ENCODE measurements at regions not wholly inside any gene's neighbourhood (a gene's known extent, or its start where the extent isn't known, plus 50 kb on each side); places are given as distances from the start of the nearest gene placed in this dataset.

DNA sequence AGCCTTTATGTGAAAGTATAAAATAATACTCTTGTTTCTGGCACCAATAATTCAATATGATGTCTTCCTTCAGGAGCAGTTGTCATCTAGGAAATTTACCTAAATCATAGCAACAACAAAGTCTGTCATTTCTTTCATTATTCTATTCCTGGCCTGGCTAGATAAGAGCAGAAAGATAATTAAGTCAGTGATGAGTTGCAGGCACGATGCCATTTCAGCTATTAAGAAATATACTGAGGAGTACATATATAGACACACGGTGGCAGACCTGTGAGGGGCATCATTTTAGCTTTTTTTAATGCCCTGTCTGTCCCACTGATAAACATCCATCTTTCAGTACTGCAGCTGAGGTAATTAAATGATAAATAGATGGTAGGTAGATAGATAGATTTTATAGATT, 756.1 kb upstream of the EPHA7 start:
- TF ChIP-seq, protein P1, sequence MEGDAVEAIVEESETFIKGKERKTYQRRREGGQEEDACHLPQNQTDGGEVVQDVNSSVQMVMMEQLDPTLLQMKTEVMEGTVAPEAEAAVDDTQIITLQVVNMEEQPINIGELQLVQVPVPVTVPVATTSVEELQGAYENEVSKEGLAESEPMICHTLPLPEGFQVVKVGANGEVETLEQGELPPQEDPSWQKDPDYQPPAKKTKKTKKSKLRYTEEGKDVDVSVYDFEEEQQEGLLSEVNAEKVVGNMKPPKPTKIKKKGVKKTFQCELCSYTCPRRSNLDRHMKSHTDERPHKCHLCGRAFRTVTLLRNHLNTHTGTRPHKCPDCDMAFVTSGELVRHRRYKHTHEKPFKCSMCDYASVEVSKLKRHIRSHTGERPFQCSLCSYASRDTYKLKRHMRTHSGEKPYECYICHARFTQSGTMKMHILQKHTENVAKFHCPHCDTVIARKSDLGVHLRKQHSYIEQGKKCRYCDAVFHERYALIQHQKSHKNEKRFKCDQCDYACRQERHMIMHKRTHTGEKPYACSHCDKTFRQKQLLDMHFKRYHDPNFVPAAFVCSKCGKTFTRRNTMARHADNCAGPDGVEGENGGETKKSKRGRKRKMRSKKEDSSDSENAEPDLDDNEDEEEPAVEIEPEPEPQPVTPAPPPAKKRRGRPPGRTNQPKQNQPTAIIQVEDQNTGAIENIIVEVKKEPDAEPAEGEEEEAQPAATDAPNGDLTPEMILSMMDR (IDR thresholded peaks at IDR 0.05) = no peak
- TF ChIP-seq ZC3H11A (IDR thresholded peaks at IDR 0.05) (no peak), EHMT2 (IDR thresholded peaks at IDR 0.05; ENCODE audit: low read depth) (no peak), POLR2A (IDR thresholded peaks at IDR 0.05; ENCODE audit: low read length) (no peak), RAD21 (conservative IDR thresholded peaks at IDR 0.05 in 1 of 2, IDR thresholded peaks at IDR 0.05 in 1 of 2) (no peak), POLR2AphosphoS2 (conservative IDR thresholded peaks at IDR 0.05; ENCODE audit: low read length) (no peak), FOSL2 (IDR thresholded peaks at IDR 0.05) (no peak), FOSL2 (CRISPR knock-in tag; IDR thresholded peaks at IDR 0.05) (no peak), HOXB5 (CRISPR knock-in tag; IDR thresholded peaks at IDR 0.05) (no peak), TP53 (CRISPR knock-in tag; IDR thresholded peaks at IDR 0.05) (no peak), CHD2 (IDR thresholded peaks at IDR 0.05; ENCODE audit: low read length, partially characterized antibody) (no peak)
- TF ChIP-seq, protein P2, sequence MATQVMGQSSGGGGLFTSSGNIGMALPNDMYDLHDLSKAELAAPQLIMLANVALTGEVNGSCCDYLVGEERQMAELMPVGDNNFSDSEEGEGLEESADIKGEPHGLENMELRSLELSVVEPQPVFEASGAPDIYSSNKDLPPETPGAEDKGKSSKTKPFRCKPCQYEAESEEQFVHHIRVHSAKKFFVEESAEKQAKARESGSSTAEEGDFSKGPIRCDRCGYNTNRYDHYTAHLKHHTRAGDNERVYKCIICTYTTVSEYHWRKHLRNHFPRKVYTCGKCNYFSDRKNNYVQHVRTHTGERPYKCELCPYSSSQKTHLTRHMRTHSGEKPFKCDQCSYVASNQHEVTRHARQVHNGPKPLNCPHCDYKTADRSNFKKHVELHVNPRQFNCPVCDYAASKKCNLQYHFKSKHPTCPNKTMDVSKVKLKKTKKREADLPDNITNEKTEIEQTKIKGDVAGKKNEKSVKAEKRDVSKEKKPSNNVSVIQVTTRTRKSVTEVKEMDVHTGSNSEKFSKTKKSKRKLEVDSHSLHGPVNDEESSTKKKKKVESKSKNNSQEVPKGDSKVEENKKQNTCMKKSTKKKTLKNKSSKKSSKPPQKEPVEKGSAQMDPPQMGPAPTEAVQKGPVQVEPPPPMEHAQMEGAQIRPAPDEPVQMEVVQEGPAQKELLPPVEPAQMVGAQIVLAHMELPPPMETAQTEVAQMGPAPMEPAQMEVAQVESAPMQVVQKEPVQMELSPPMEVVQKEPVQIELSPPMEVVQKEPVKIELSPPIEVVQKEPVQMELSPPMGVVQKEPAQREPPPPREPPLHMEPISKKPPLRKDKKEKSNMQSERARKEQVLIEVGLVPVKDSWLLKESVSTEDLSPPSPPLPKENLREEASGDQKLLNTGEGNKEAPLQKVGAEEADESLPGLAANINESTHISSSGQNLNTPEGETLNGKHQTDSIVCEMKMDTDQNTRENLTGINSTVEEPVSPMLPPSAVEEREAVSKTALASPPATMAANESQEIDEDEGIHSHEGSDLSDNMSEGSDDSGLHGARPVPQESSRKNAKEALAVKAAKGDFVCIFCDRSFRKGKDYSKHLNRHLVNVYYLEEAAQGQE (IDR thresholded peaks at IDR 0.05) = no peak
- TF ChIP-seq, protein P3, sequence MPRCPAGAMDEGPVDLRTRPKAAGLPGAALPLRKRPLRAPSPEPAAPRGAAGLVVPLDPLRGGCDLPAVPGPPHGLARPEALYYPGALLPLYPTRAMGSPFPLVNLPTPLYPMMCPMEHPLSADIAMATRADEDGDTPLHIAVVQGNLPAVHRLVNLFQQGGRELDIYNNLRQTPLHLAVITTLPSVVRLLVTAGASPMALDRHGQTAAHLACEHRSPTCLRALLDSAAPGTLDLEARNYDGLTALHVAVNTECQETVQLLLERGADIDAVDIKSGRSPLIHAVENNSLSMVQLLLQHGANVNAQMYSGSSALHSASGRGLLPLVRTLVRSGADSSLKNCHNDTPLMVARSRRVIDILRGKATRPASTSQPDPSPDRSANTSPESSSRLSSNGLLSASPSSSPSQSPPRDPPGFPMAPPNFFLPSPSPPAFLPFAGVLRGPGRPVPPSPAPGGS (IDR thresholded peaks at IDR 0.05) = no peak

Data from A549 (cell line).